ENCODE measurements at regions not wholly inside any gene's neighbourhood (a gene's known extent, or its start where the extent isn't known, plus 50 kb on each side); places are given as distances from the start of the nearest gene placed in this dataset.

- ChIA-PET SMC1A (ENCODE audit: uncharacterized antibody, unreplicated experiment) (no interaction called here), POLR2A (no interaction called here), RAD21 (ENCODE audit: unreplicated experiment) (no interaction called here), CTCF (no interaction called here)
- WGBS (ENCODE audit: insufficient coverage, insufficient replicate concordance, low lambda C conversion rate, missing lambda C conversion rate) = 33% methylated on average over 4 of the region's 4 CpGs
- DNase-seq (ENCODE audit: low read depth, low spot score) (no peak), FAIRE-seq (no peak), ATAC-seq (no peak)
- Histone ChIP-seq H3K36me3 (ENCODE audit: control insufficient read depth in 2 of 2, insufficient read depth in 2 of 2, low read length in 1 of 2) (no peaks in the 10 kb centered on the region), H3K4me3 (no peak overlapping the region), H3K9me3 (replicated peaks; ENCODE audit: control insufficient read depth, insufficient read depth, low read length) (no peaks in the 10 kb centered on the region), H2AFZ (ENCODE audit: control insufficient read depth, low read depth, low read length) (no peak overlapping the region), H3K9ac (ENCODE audit: control insufficient read depth, insufficient read depth, low read length) (no peak overlapping the region), H3K4me2 (ENCODE audit: control insufficient read depth, insufficient read depth) (no peak overlapping the region), H3K79me2 (ENCODE audit: control insufficient read depth, insufficient read depth, low read length) (no peaks in the 10 kb centered on the region), H3K4me1 (ENCODE audit: control insufficient read depth, insufficient read depth, low read length) (no peaks in the 10 kb centered on the region; the same call in 1 of the 2 replicates), H4K20me1 (ENCODE audit: control insufficient read depth, insufficient read depth) (no peaks in the 10 kb centered on the region), H3K27ac (ENCODE audit: control insufficient read depth, insufficient read depth) (no peak overlapping the region), H3K27me3 (replicated peaks in 1 of 2; ENCODE audit: control insufficient read depth in 2 of 2, insufficient read depth in 2 of 2, low read length in 1 of 2) (no peaks in the 10 kb centered on the region; a peak in 1 of 4 replicates)
- no TSS peak for BruUV-seq (replicated peaks)
- in situ Hi-C loops (cut with MboI) = no loop called here
- intact Hi-C loops (cut with micrococcal nuclease; ENCODE audit: unreplicated experiment) = no loop called here
- TF ChIP-seq STAT3 (IDR thresholded peaks at IDR 0.05; ENCODE audit: low read depth, low read length) (no peak), GATAD2B (conservative IDR thresholded peaks at IDR 0.05; ENCODE audit: low read depth) (no peak), REST (IDR thresholded peaks at IDR 0.05; ENCODE audit: low read depth, low read length) (no peak), FOS (IDR thresholded peaks at IDR 0.05; ENCODE audit: borderline replicate concordance, extremely low read depth, insufficient read length) (no peak), SUPT20H (IDR thresholded peaks at IDR 0.05; ENCODE audit: borderline replicate concordance, control insufficient read depth, low read depth, low read length) (no peak), ZNF384 (IDR thresholded peaks at IDR 0.05; ENCODE audit: borderline replicate concordance, low read depth, low read length) (no peak), KLF5 (IDR thresholded peaks at IDR 0.05; ENCODE audit: partially characterized antibody) (no peak), EGR1 (IDR thresholded peaks at IDR 0.05; ENCODE audit: borderline replicate concordance in 1 of 2, low read depth in 2 of 2, low read length in 2 of 2) (no peak), ATF7 (IDR thresholded peaks at IDR 0.05; ENCODE audit: low read depth) (no peak), NKRF (conservative IDR thresholded peaks at IDR 0.05) (no peak), MTA2 (IDR thresholded peaks at IDR 0.05; ENCODE audit: low read depth) (no peak), ZBTB4 (CRISPR knock-in tag; IDR thresholded peaks at IDR 0.05) (no peak)
Measured at GRCh38 chr9:534886-535285, 306.6 kb upstream of the DMRT1 start.

All from GM12878 (cell line).